ENCODE measurements at regions not wholly inside any gene's neighbourhood (a gene's known extent, or its start where the extent isn't known, plus 50 kb on each side); places are given as distances from the start of the nearest gene placed in this dataset.
"Not testable (repeated sequence)": the region's sequence is repeated elsewhere in the genome, so short reads cannot be mapped to it uniquely, and the experiment has no call there.

GRCh38 chr5:142542078-142542477, 143.8 kb downstream of the FGF1 start:
- in situ Hi-C loops (cut with HindIII; ENCODE audit: low sequenced_read_pairs) = loop anchor here (10.0 kb wide), 4 partner anchors 147 to 377 kb away; no protein-coding TSS in a partner anchor
- no peak for DNase-seq (ENCODE audit: low spot score)

- in situ Hi-C loops (cut with HindIII; ENCODE audit: low sequenced_read_pairs) = loop anchor here (10.0 kb wide), 4 partner anchors 146 to 376 kb away; no protein-coding TSS in a partner anchor
- DNase-seq (ENCODE audit: low spot score) = no peak
These were observed 144.9 kb downstream of the FGF1 start for GRCh38 chr5:142540922-142541422.

DNA sequence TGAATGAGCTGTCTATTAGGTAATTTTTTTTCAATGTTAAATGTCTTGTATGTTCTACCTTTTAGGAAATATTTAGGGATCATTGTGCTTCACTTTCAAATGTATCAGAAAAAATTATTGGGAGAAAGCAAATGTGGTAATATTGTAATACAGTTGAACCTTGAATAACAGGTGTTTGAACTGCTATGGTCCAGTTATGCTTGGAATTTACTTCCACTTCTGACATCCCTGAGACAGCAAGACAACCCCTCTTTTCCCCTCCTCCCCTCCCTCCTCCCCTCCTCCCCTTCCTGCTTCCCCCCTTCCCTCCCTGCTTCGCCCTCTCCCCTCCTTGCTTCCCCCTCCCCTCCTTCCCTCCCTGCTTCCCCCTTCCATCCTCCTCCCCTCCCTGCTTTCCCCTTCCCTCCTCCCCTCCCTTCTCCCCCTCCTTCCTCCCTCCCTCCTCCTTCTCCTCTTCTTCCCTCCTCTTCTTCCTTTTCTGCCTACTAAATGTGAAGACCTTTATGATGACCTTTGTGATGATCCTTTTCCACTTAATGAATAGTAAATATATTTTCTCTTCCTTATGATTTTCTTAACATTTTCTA, 146.6 kb downstream of the FGF1 start:
- DNase-seq (ENCODE audit: low spot score) = no peak
- in situ Hi-C loops (cut with HindIII; ENCODE audit: low sequenced_read_pairs) = no loop called here

- in situ Hi-C loops (cut with HindIII; ENCODE audit: low sequenced_read_pairs) = no loop called here
- DNase-seq (ENCODE audit: low spot score) = no peak
These were observed 148.0 kb downstream of the FGF1 start for GRCh38 chr5:142537938-142538337.

DNA sequence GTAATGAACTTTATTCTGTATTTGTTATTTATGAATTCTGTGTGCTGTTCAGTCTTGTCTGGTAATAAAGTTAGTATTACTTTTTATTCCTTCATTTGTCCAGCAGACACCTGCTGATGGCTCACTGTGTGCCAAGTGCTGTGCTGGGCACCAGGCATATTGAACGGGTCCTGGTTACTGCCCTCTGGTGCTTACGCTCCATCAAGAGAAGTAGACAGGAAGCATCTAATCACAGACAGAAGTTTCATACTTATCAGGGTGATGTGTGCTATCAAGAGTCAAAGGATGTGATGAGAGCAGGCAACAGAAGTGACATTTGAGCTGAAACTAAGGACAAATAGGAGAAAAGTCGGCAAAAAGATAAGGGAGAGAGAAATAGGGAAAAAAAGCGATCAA, 153.1 kb downstream of the FGF1 start:
- no peak for DNase-seq (ENCODE audit: low spot score)
- in situ Hi-C loops (cut with HindIII; ENCODE audit: low sequenced_read_pairs) = no loop called here

- in situ Hi-C loops (cut with HindIII; ENCODE audit: low sequenced_read_pairs) = no loop called here
- no peak for DNase-seq (ENCODE audit: low spot score)
These were observed 153.7 kb downstream of the FGF1 start for GRCh38 chr5:142531977-142532780.

DNA sequence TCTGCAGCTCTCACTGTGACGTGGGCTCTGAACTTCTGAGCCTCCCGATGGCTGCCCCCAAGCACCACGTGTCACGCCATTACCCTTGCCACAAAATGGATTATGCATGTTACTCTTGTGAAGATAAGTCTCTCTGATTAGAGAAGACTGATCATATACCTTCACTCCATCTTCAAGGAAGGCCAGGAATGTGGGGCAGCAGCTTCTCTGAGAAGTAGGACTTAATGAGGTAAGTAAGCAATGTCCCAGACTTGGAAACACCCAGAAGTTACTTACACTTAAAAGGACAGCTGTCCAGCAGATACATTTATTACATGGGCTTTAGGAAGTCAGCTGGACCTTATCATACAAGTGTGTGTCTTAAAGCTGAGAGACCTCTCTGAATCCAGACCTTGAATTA, 155.0 kb downstream of the FGF1 start:
- DNase-seq (ENCODE audit: low spot score) = no peak
- in situ Hi-C loops (cut with HindIII; ENCODE audit: low sequenced_read_pairs) = no loop called here

GRCh38 chr5:142529626-142530278, 156.1 kb downstream of the FGF1 start:
- in situ Hi-C loops (cut with HindIII; ENCODE audit: low sequenced_read_pairs) = no loop called here

DNA sequence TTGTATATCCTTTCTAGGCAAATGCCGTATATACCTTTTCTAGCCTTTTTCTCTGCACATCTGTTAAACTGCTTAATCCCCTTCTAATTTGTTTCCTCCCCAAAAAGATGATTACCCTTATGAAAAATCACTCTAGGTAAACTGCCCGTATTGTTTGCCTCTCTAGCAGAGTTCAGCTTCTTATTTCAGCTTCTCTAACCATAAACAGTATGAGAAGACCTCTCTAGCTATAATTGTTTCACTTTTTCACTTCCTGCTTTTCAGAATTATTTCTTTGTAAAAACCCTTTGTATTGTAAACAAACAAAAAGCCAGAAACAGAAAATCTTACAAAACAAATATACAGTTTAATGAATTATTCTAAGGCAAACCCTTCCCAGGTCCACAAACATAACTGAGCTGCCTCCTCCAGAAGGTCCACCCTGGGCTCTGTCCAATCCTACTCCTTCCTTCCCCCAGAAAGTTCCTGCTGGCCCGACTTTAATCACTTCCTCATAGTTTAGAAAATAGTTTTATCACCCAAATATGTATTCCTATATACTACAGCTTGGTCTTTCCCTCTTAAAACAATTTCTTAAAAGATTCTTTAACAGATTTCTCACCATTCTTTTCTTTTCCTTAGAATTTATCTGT, 158.1 kb downstream of the FGF1 start:
- in situ Hi-C loops (cut with HindIII; ENCODE audit: low sequenced_read_pairs) = no loop called here
- no peak for DNase-seq (ENCODE audit: low spot score)

More at GRCh38 chr5:142529626-142530278, 156.1 kb downstream of the FGF1 start:
- DNase-seq (ENCODE audit: low spot score) = no peak

DNA sequence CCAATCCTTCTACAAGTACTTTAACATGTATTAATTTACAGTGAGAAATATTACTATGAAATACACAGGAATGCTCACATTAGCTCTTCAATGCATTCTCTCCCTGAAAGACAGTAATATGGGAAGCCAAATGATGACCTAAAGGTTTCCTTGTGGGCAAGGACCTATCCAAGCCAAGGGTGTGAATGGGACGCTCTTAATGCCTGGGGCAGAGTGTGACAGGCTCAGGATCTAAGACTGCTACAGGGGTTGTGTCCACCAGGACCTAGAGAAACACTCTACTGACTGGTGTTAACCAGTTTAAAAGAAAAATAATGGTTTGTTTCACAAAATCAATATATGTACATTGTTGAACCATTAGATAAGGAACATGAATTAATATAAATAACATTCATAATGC, 158.7 kb downstream of the FGF1 start:
- in situ Hi-C loops (cut with HindIII; ENCODE audit: low sequenced_read_pairs) = no loop called here
- no peak for DNase-seq (ENCODE audit: low spot score)

- in situ Hi-C loops (cut with HindIII; ENCODE audit: low sequenced_read_pairs) = no loop called here
- DNase-seq (ENCODE audit: low spot score) = no peak
These were observed 162.9 kb downstream of the FGF1 start for GRCh38 chr5:142522983-142523382.

- in situ Hi-C loops (cut with HindIII; ENCODE audit: low sequenced_read_pairs) = no loop called here
- DNase-seq (ENCODE audit: low spot score) = no peak
These were observed 164.2 kb downstream of the FGF1 start for GRCh38 chr5:142521706-142522105.

DNA sequence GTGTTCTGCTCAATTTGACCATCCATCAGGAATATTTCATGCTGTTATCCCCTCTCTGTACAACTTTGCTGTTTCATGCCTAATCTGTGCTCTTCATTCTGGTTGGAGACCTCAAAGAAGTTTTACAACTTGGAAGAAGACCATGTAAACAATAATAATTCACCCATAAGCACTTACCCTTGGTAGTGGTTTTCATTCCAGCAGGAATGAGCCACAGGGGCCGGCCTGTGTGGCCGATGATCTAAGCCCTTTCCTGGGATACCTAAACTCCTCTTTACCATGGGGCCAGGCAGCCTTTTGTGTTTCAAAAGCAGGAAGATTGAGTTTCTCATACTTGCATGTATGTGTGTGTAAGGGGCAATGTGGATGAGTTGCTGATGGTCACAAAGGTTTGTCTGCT, 165.0 kb downstream of the FGF1 start:
- no peak for DNase-seq (ENCODE audit: low spot score)
- in situ Hi-C loops (cut with HindIII; ENCODE audit: low sequenced_read_pairs) = no loop called here

DNA sequence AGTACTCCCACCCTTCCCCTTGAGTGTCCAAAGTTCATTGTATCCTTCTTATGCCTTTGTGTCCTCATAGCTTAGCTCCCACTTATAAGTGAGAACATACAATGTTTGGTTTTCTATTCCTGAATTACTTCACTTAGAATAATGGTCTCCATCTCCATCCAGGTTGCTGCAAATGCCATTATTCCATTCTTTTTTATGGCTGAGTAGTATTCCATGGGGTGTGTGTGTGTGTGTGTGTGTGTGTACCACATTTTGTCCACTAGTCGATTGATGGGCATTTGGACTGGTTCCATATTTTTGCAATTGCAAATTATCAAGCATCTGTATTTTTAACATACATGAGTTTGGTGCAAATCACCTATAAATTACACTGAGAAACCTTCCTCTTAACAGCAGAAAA, 166.0 kb downstream of the FGF1 start:
- in situ Hi-C loops (cut with HindIII; ENCODE audit: low sequenced_read_pairs); DNase-seq (ENCODE audit: low spot score): not testable (repeated sequence)

GRCh38 chr5:142517840-142518239, 168.1 kb downstream of the FGF1 start:
- in situ Hi-C loops (cut with HindIII; ENCODE audit: low sequenced_read_pairs) = no loop called here
- DNase-seq (ENCODE audit: low spot score) = no peak

- no peak for DNase-seq (ENCODE audit: low spot score)
- in situ Hi-C loops (cut with HindIII; ENCODE audit: low sequenced_read_pairs) = no loop called here
These were observed 169.2 kb downstream of the FGF1 start for GRCh38 chr5:142516732-142517131.

DNA sequence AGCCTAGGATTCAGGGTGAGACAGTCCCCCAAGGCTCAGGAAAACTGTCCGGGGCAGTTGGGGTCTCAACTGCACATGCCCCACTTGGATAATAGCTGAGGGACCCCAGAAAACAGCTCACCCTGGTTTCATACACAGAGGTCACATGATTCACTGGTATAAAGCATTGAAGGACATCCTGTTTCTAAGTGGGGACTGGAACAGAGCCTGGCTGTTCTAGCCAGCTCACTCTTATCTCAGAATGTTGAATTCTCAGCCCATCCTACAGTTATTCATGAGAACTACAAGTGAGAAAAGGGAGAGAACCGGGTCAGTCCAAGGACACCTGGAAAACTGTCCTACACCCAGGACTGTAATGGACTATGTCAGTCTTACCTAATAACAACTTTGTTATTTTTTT, 170.9 kb downstream of the FGF1 start:
- no peak for DNase-seq (ENCODE audit: low spot score)
- in situ Hi-C loops (cut with HindIII; ENCODE audit: low sequenced_read_pairs) = no loop called here

DNA sequence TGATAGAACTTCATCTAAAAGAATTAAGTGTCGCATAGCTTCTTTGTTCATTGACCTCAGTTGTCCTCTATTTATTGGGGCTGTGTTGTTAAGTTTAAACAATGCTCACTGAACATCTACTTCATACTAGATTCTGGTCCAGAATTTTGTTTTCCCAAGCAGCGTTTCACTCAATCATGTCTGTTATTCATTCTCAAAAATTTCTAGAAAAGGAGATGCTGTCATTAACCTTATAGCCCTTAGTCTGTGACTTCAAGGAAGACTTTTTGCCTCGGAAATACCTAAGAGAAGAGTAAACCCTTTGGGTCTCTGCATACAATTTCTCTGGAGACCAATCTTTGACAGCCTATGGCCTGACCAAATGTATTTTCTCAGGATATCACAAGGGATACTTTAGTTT, 171.7 kb downstream of the FGF1 start:
- no peak for DNase-seq (ENCODE audit: low spot score)
- in situ Hi-C loops (cut with HindIII; ENCODE audit: low sequenced_read_pairs) = no loop called here

GRCh38 chr5:142512043-142513042, 173.5 kb downstream of the FGF1 start:
- DNase-seq (ENCODE audit: low spot score) = no peak
- in situ Hi-C loops (cut with HindIII; ENCODE audit: low sequenced_read_pairs) = no loop called here
